Right lobe of liver (tissue), 6 donors: ENCODE measurements at regions not wholly inside any gene's neighbourhood (a gene's known extent, or its start where the extent isn't known, plus 50 kb on each side); places are given as distances from the start of the nearest gene placed in this dataset.

Source experiments
- ATAC-seq, 4 donors: fragments of 200-7000 bp; cut with Tn5 transposase; one replicate each; pipeline ENCODE4 v1.9.1; 2020; ENCODE audit warnings: mild to moderate bottlenecking in 4 of 4, moderate library complexity in 4 of 4
- DNase-seq, 3 donors: peaks; one replicate each; pipeline ENCODE4 v3.0.0-alpha.2; 2020
- H3K27ac ChIP-seq, 3 donors: fragments of 200-600 bp; one replicate each; pipeline ENCODE4 v1.8.0; 2022
- H3K27me3 ChIP-seq, 2 donors: fragments of 200-600 bp; one replicate each; pipeline ENCODE4 v1.8.0; 2022
- H3K36me3 ChIP-seq, 4 donors: fragments of 200-600 bp; sonication (generic) in 1 of 4; one replicate each; pipeline versions ENCODE4 v1.5.1 to v1.8.0; 2017 to 2022; ENCODE audit warnings: control low read depth in 1 of 4
- H3K4me1 ChIP-seq, 4 donors: fragments of 200-600 bp; sonication (generic) in 1 of 4; one replicate each; pipeline versions ENCODE4 v1.5.1 to v1.8.0; 2017 to 2022; ENCODE audit warnings: control low read depth in 1 of 4
- H3K4me3 ChIP-seq, 3 donors: fragments of 200-600 bp; one replicate each; pipeline ENCODE4 v1.8.0; 2022
- H3K9me3 ChIP-seq, 4 donors: fragments of 200-600 bp; sonication (generic) in 1 of 4; one replicate each; pipeline versions ENCODE4 v1.5.1 to v1.8.0; 2017 to 2022; ENCODE audit warnings: control low read depth in 1 of 4
- CTCF ChIP-seq, 4 donors: fragments of 200-600 bp in 3 of 4; fragments of 450-650 bp in 1 of 4; IDR thresholded peaks; one replicate each; pipeline versions ENCODE4 v1.5.1 to v1.8.0; 2016 to 2022; ENCODE audit warnings: antibody characterized with exemption in 4 of 4, mild to moderate bottlenecking in 2 of 4
- POLR2A ChIP-seq: fragments of 450-650 bp; IDR thresholded peaks from one replicate; pipeline ENCODE4 v1.6.1; 2017; ENCODE audit warnings: antibody characterized with exemption, mild to moderate bottlenecking
- WGBS: methylation state at CpG from one replicate; pipeline ENCODE4 v1.1.6; 2018; ENCODE audit warnings: low coverage, low lambda C conversion rate; ENCODE audit not compliant: insufficient coverage; ENCODE audit errors: missing lambda C conversion rate; 5-methylcytosine and 5-hydroxymethylcytosine counted together
- intact Hi-C, 2 donors: fragments of 100-400 bp; cut with DNase I; formaldehyde crosslinking; loops; one replicate each; pipeline versions ENCODE4 v1.11.2 to v1.14.1; 2022
- donor health status: DM: no; HTN: yes; CAD: no.
- donor health status: DM: no; HTN: no; CAD: no.
- donor health status: DM: no; HTN: no; CAD: no.
- donor health status: DM: no; HTN: yes; CAD: no.
- donor health status: DM: no; HTN: yes; CAD: no.

- Histone ChIP-seq H3K4me3 (no peak overlapping the region), H3K27ac (no peak overlapping the region), H3K36me3 (no peaks in the 10 kb centered on the region), H3K27me3 (no peaks in the 10 kb centered on the region), H3K9me3 (no peaks in the 10 kb centered on the region), H3K4me1 (no peaks in the 10 kb centered on the region)
- TF ChIP-seq POLR2A (no peak), CTCF (IDR thresholded peaks at IDR 0.05) (no peak)
- intact Hi-C loops = no loop called here
- 59% methylated on average over 2 of the region's 2 CpGs for WGBS
- ATAC-seq (no peak), DNase-seq (no peak)
These were observed 359.3 kb upstream of the CDH18 start for GRCh38 chr5:20347334-20347733.

- Histone ChIP-seq H3K27ac (no peak overlapping the region), H3K4me1 (no peaks in the 10 kb centered on the region), H3K27me3 (no peaks in the 10 kb centered on the region), H3K4me3 (no peak overlapping the region), H3K9me3 (no peaks in the 10 kb centered on the region), H3K36me3 (no peaks in the 10 kb centered on the region)
- WGBS = 6% methylated on average over 2 of the region's 3 CpGs
- TF ChIP-seq POLR2A = no peak
- TF ChIP-seq CTCF (IDR thresholded peaks at IDR 0.05) = no peak
- ATAC-seq (no peak), DNase-seq (no peak)
- intact Hi-C loops = no loop called here
These were observed 352.1 kb upstream of the CDH18 start for GRCh38 chr5:20340126-20340525.

GRCh38 chr5:20335978-20336377, 348.0 kb upstream of the CDH18 start:
- Histone ChIP-seq H3K27me3 (no peaks in the 10 kb centered on the region), H3K36me3 (no peaks in the 10 kb centered on the region), H3K4me3 (no peak overlapping the region), H3K9me3 (no peaks in the 10 kb centered on the region), H3K4me1 (no peaks in the 10 kb centered on the region), H3K27ac (no peak overlapping the region)
- no peak for DNase-seq
- no peak for ATAC-seq
- TF ChIP-seq POLR2A (no peak), CTCF (IDR thresholded peaks at IDR 0.05) (no peak)
- 29% methylated on average over 2 of the region's 2 CpGs for WGBS
- intact Hi-C loops = no loop called here

- no peaks in the 10 kb centered on the region for H3K36me3 ChIP-seq
- ATAC-seq (no peak), DNase-seq (no peak)
- intact Hi-C loops = no loop called here
- no peak overlapping the region for H3K27ac ChIP-seq
- H3K27me3 ChIP-seq = no peaks in the 10 kb centered on the region
- WGBS = 75% methylated on average over 1 of the region's 1 CpG
- TF ChIP-seq POLR2A = no peak
- TF ChIP-seq CTCF (IDR thresholded peaks at IDR 0.05) = no peak
- no peak overlapping the region for H3K4me3 ChIP-seq
- H3K9me3 ChIP-seq = no peaks in the 10 kb centered on the region
- H3K4me1 ChIP-seq = no peaks in the 10 kb centered on the region
These were observed 343.8 kb upstream of the CDH18 start for GRCh38 chr5:20331826-20332225.

GRCh38 chr5:20323323-20323722, 335.3 kb upstream of the CDH18 start:
- H3K27ac ChIP-seq = no peak overlapping the region
- no peaks in the 10 kb centered on the region for H3K4me1 ChIP-seq
- H3K27me3 ChIP-seq = no peaks in the 10 kb centered on the region
- no peaks in the 10 kb centered on the region for H3K9me3 ChIP-seq
- intact Hi-C loops = no loop called here
- DNase-seq = no peak
- TF ChIP-seq CTCF (IDR thresholded peaks at IDR 0.05) (no peak), POLR2A (no peak)
- no peak overlapping the region for H3K4me3 ChIP-seq
- no peak for ATAC-seq
- no peaks in the 10 kb centered on the region for H3K36me3 ChIP-seq
